SK-N-SH (cell line): ENCODE measurements at regions not wholly inside any gene's neighbourhood (a gene's known extent, or its start where the extent isn't known, plus 50 kb on each side); places are given as distances from the start of the nearest gene placed in this dataset.

ENCODE experiments used
- CTCF ChIA-PET: fragments of 300-600, 350-600 bp; formaldehyde crosslinking; extraction: SDS; loops from one replicate; lab custom pipeline; 2021; lab: Yijun Ruan, JAX
- POLR2A ChIA-PET: fragments of 350-600 bp; sonication (Branson Sonifier 250); formaldehyde crosslinking; extraction: SDS; loops from one replicate; lab custom pipeline; 2020; ENCODE audit warnings: antibody characterized with exemption, inconsistent platforms; lab: Yijun Ruan, JAX
- DNase-seq: peaks from one replicate; pipeline ENCODE4 v3.0.0; 2012
- H2AFZ ChIP-seq: fragments of 200-600 bp; sonication (generic); 2 replicates; pipeline ENCODE4 v1.8.1; 2016; ENCODE audit warnings: antibody characterized with exemption, mild to moderate bottlenecking, low read depth
- H3F3A ChIP-seq: fragments of 200-600 bp; sonication (generic); replicated peaks from 2 replicates; pipeline ENCODE3; 2016; ENCODE audit warnings: antibody characterized with exemption, mild to moderate bottlenecking; ENCODE audit not compliant: insufficient read depth
- H3K27ac ChIP-seq, 2 experiments: fragments of 200-500 bp in 1 of 2; fragments of 200-600 bp in 1 of 2; sonication (Bioruptor generic) in 1 of 2; sonication (generic), shearing (Covaris generic) in 1 of 2; 2 replicates each; pipeline versions ENCODE4 v1.5.1 to v1.6.1; 2014 to 2016; ENCODE audit warnings: low read depth in 2 of 2, inconsistent platforms in 1 of 2, low read length in 1 of 2, mild to moderate bottlenecking in 1 of 2, mixed read lengths in 1 of 2
- H3K27me3 ChIP-seq: fragments of 200-600 bp; sonication (generic), shearing (Covaris generic); 2 replicates; pipeline ENCODE4 v1.6.1; 2016; ENCODE audit warnings: mixed run types; ENCODE audit not compliant: insufficient read depth
- H3K36me3 ChIP-seq, 2 experiments: fragments of 200-500 bp in 1 of 2; fragments of 200-600 bp in 1 of 2; sonication (Bioruptor generic) in 1 of 2; sonication (generic) in 1 of 2; replicated peaks in 1 of 2; 2 replicates each; pipeline versions ENCODE3 to v1.5.1; 2014 to 2016; ENCODE audit warnings: low read length in 1 of 2, mild to moderate bottlenecking in 1 of 2; ENCODE audit not compliant: insufficient read depth in 2 of 2, control insufficient read depth in 1 of 2
- H3K4me1 ChIP-seq, 2 experiments: fragments of 200-500 bp in 1 of 2; fragments of 200-600 bp in 1 of 2; sonication (Bioruptor generic) in 1 of 2; sonication (generic), shearing (Covaris generic) in 1 of 2; 2 replicates each; pipeline versions ENCODE4 v1.5.1 to v1.6.1; 2014 to 2016; ENCODE audit warnings: low read depth in 1 of 2, low read length in 1 of 2, mixed run types in 1 of 2; ENCODE audit not compliant: insufficient read depth in 2 of 2, control insufficient read depth in 1 of 2
- H3K4me2 ChIP-seq: fragments of 200-600 bp; sonication (generic), shearing (Covaris generic); 2 replicates; pipeline ENCODE4 v1.6.1; 2017; ENCODE audit warnings: mixed run types
- H3K4me3 ChIP-seq, 2 experiments: fragments of 200-500 bp in 1 of 2; fragments of 200-600 bp in 1 of 2; sonication (Bioruptor generic) in 1 of 2; sonication (generic), shearing (Covaris generic) in 1 of 2; 2 replicates each; pipeline versions ENCODE4 v1.5.1 to v1.8.1; 2014 to 2016; ENCODE audit warnings: low read depth in 2 of 2, inconsistent platforms in 1 of 2, low read length in 1 of 2, mild to moderate bottlenecking in 1 of 2, mixed read lengths in 1 of 2, moderate library complexity in 1 of 2
- H3K79me2 ChIP-seq: fragments of 200-600 bp; sonication (generic); 2 replicates; pipeline ENCODE4 v1.8.1; 2017; ENCODE audit warnings: mild to moderate bottlenecking; ENCODE audit not compliant: insufficient read depth
- H3K9ac ChIP-seq: fragments of 200-600 bp; sonication (generic); 2 replicates; pipeline ENCODE4 v1.6.1; 2017; ENCODE audit warnings: mixed run types
- H3K9me2 ChIP-seq: fragments of 200-600 bp; sonication (generic); 2 replicates; pipeline ENCODE4 v1.6.1; 2017; ENCODE audit warnings: mixed run types
- H3K9me3 ChIP-seq: fragments of 200-600 bp; sonication (generic); 2 replicates; pipeline ENCODE4 v1.6.1; 2017; ENCODE audit warnings: mixed run types, mild to moderate bottlenecking, moderate library complexity
- H4K20me1 ChIP-seq: fragments of 200-600 bp; sonication (generic); 2 replicates; pipeline ENCODE4 v1.6.1; 2017; ENCODE audit warnings: mild to moderate bottlenecking, mixed run types; ENCODE audit not compliant: insufficient read depth
- CHD2 ChIP-seq: fragments of 150-350 bp; IDR thresholded peaks from 2 replicates; pipeline ENCODE4 v1.6.1; 2018; ENCODE audit warnings: low read length; ENCODE audit not compliant: partially characterized antibody
- CTCF ChIP-seq: fragments of 200-600 bp; sonication (generic); IDR thresholded peaks from 2 replicates; pipeline ENCODE4 v1.6.1; 2017; ENCODE audit warnings: antibody characterized with exemption, mild to moderate bottlenecking, moderate library complexity
- ELF1 ChIP-seq: IDR thresholded peaks from 2 replicates; pipeline ENCODE4 v1.4.0; 2012
- EP300 ChIP-seq, 2 experiments: IDR thresholded peaks; 2 replicates each; pipeline versions ENCODE4 v1.4.0 to v1.6.1; 2012; ENCODE audit warnings: borderline replicate concordance in 1 of 2, low read depth in 1 of 2, low read length in 1 of 2
- JUND ChIP-seq: IDR thresholded peaks from 2 replicates; pipeline ENCODE4 v1.4.0; 2012
- MEF2A ChIP-seq: IDR thresholded peaks from 2 replicates; pipeline ENCODE4 v1.4.0; 2012; ENCODE audit warnings: low read depth, borderline replicate concordance
- MXI1 ChIP-seq: IDR thresholded peaks from 2 replicates; pipeline ENCODE4 v1.6.1; 2012; ENCODE audit warnings: mild to moderate bottlenecking, low read depth, low read length, improper control_type of control experiment
- NFIC ChIP-seq: IDR thresholded peaks from 2 replicates; pipeline ENCODE4 v1.4.0; 2012; ENCODE audit warnings: borderline replicate concordance
- PBX3 ChIP-seq: IDR thresholded peaks from 2 replicates; pipeline ENCODE4; 2012
- POLR2AphosphoS5 ChIP-seq: IDR thresholded peaks from 2 replicates; pipeline ENCODE4 v1.6.1; 2012; ENCODE audit warnings: low read depth, low read length
- RAD21 ChIP-seq: IDR thresholded peaks from 2 replicates; pipeline ENCODE4 v1.6.1; 2012; ENCODE audit warnings: mild to moderate bottlenecking, low read length
- RFX5 ChIP-seq: IDR thresholded peaks from 2 replicates; pipeline ENCODE4 v1.6.1; 2012; ENCODE audit warnings: mild to moderate bottlenecking, improper control_type of control experiment, low read length
- SMC3 ChIP-seq: IDR thresholded peaks from 2 replicates; pipeline ENCODE4 v1.6.1; 2012; ENCODE audit warnings: low read depth, low read length, improper control_type of control experiment
- TAF1 ChIP-seq: IDR thresholded peaks from 2 replicates; pipeline ENCODE4 v1.6.1; 2012; ENCODE audit warnings: low read depth, mild to moderate bottlenecking, low read length, moderate library complexity, borderline replicate concordance
- TEAD4 ChIP-seq: IDR thresholded peaks from 2 replicates; pipeline ENCODE4 v1.4.0; 2012; ENCODE audit warnings: mild to moderate bottlenecking, borderline replicate concordance; ENCODE audit not compliant: insufficient read depth
- USF2 ChIP-seq: fragments of 150-350 bp; IDR thresholded peaks from 2 replicates; pipeline ENCODE4 v1.6.1; 2017; ENCODE audit warnings: antibody characterized with exemption, low read length, low read depth, borderline replicate concordance
- ZBTB33 ChIP-seq: IDR thresholded peaks from 2 replicates; pipeline ENCODE4 v1.4.0; 2012; ENCODE audit warnings: low read depth, borderline replicate concordance
- WGBS: methylation state at CpG from one replicate; pipeline ENCODE4 v1.1.6; 2017; ENCODE audit warnings: low lambda C conversion rate; 5-methylcytosine and 5-hydroxymethylcytosine counted together

GRCh38 chr20:40254023-40254772 is 434.8 kb downstream of the MAFB start (continued):
- TF ChIP-seq EP300 (IDR thresholded peaks at IDR 0.05; ENCODE audit: borderline replicate concordance in 1 of 2, low read depth in 1 of 2, low read length in 1 of 2): no peak
- no peak for TF ChIP-seq SMC3
- no peak for TF ChIP-seq TAF1
- TF ChIP-seq ELF1: no peak
- TF ChIP-seq, all 33 proteins: peak for 0

GRCh38 chr20:40251284-40251932 is 437.6 kb downstream of the MAFB start:
- TF ChIP-seq JUND (no peak), TEAD4 (no peak), RAD21 (peak; percentile 31; the same call in 1 of the 2 replicates), NFIC (no peak), PBX3 (no peak), USF2 (no peak), RFX5 (no peak), CHD2 (no peak), MEF2A (no peak), POLR2AphosphoS5 (no peak), MXI1 (no peak), ZBTB33 (no peak), CTCF (peak; percentile 56)
- DNase-seq: peak; percentile 32
- H3K9ac ChIP-seq: no peak overlapping the region
- H3K27ac ChIP-seq: no peak overlapping the region
- no peak overlapping the region for H2AFZ ChIP-seq
- H3K4me1 ChIP-seq: peaks cover 3 to 5% of the 10 kb centered on the region in 2 experiments; a peak in 1 of 4 replicates
- no peaks in the 10 kb centered on the region for H3K79me2 ChIP-seq
- H3K27me3 ChIP-seq: no peaks in the 10 kb centered on the region
- H3F3A ChIP-seq: no peaks in the 10 kb centered on the region
- ChIA-PET CTCF (interaction anchor here (1.0 to 1.1 kb wide), 2 partner anchors 132 to 458 kb away, joined by 3 read pairs; no protein-coding TSS in a partner anchor), POLR2A (no interaction called here)
- no peaks in the 10 kb centered on the region; the same call in 1 of the 2 replicates for H3K9me3 ChIP-seq
- no peaks in the 10 kb centered on the region for H4K20me1 ChIP-seq
- WGBS: 53% methylated on average over 8 of the region's 9 CpGs
- H3K9me2 ChIP-seq: no peaks in the 10 kb centered on the region
- H3K36me3 ChIP-seq: no peaks in the 10 kb centered on the region
- peak overlapping the region in 1 of 2 experiments; percentile 22; a peak in 1 of 4 replicates for H3K4me3 ChIP-seq
- H3K4me2 ChIP-seq: no peak overlapping the region
